ENCODE measurements at regions not wholly inside any gene's neighbourhood (a gene's known extent, or its start where the extent isn't known, plus 50 kb on each side); places are given as distances from the start of the nearest gene placed in this dataset.

- H3F3A ChIP-seq (ENCODE audit: control insufficient read depth, insufficient read depth): no peaks in the 10 kb centered on the region
- H3K36me3 ChIP-seq (ENCODE audit: control insufficient read depth, low read length): no peaks in the 10 kb centered on the region
- no peaks in the 10 kb centered on the region for H3K9me3 ChIP-seq (ENCODE audit: control insufficient read depth, insufficient read depth, low read length)
- no peak overlapping the region for H3K27ac ChIP-seq (ENCODE audit: low read depth, low read length)
- no peak overlapping the region for H3K4me2 ChIP-seq (ENCODE audit: low read length)
- H3K79me2 ChIP-seq (ENCODE audit: control insufficient read depth, low read length): no peaks in the 10 kb centered on the region
- H4K20me1 ChIP-seq (ENCODE audit: control insufficient read depth, insufficient read depth, low read depth, low read length): no peaks in the 10 kb centered on the region
- H3K4me1 ChIP-seq (ENCODE audit: control insufficient read depth, low read length): no peaks in the 10 kb centered on the region
- TF ChIP-seq, protein P1, sequence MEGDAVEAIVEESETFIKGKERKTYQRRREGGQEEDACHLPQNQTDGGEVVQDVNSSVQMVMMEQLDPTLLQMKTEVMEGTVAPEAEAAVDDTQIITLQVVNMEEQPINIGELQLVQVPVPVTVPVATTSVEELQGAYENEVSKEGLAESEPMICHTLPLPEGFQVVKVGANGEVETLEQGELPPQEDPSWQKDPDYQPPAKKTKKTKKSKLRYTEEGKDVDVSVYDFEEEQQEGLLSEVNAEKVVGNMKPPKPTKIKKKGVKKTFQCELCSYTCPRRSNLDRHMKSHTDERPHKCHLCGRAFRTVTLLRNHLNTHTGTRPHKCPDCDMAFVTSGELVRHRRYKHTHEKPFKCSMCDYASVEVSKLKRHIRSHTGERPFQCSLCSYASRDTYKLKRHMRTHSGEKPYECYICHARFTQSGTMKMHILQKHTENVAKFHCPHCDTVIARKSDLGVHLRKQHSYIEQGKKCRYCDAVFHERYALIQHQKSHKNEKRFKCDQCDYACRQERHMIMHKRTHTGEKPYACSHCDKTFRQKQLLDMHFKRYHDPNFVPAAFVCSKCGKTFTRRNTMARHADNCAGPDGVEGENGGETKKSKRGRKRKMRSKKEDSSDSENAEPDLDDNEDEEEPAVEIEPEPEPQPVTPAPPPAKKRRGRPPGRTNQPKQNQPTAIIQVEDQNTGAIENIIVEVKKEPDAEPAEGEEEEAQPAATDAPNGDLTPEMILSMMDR (IDR thresholded peaks at IDR 0.05; ENCODE audit: low read depth, low read length, poor library complexity, severe bottlenecking): no peak
- no peak for TF ChIP-seq EZH2phosphoT487 (IDR thresholded peaks at IDR 0.05; ENCODE audit: borderline replicate concordance, low read length)
- no peak overlapping the region for H3K4me3 ChIP-seq (ENCODE audit: low read length)
- H3K27me3 ChIP-seq (ENCODE audit: control insufficient read depth, low read length): no peaks in the 10 kb centered on the region
- no peaks in the 10 kb centered on the region for H3K9me2 ChIP-seq (replicated peaks; ENCODE audit: control insufficient read depth, low read length)
Observed at GRCh38 chr4:147312376-147313046, 168.4 kb upstream of the EDNRA start.

DNA sequence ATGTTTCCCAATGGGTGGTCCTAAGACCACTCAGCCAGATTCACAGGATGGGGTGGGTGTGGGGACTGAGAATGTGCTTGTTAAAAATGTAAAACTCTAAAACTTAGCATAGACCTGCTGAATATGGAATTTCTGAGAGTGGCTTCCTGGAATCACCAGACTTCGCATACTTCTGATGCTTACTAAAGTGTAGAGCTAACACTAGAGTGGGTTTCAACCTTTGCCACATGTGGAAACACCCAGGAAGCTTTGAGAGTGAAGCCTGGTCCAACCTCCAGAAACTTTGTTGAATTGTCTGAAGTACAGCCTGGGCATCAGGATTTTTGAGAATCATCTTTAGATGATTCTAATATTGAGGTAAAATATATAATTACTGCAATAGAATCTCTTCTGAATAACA, 167.8 kb upstream of the EDNRA start:
- Histone ChIP-seq H3K27ac (ENCODE audit: low read depth, low read length) (no peak overlapping the region), H3K4me3 (ENCODE audit: low read length) (no peak overlapping the region), H3F3A (ENCODE audit: control insufficient read depth, insufficient read depth) (no peaks in the 10 kb centered on the region), H3K79me2 (ENCODE audit: control insufficient read depth, low read length) (no peaks in the 10 kb centered on the region), H3K36me3 (ENCODE audit: control insufficient read depth, low read length) (no peaks in the 10 kb centered on the region), H3K9me3 (ENCODE audit: control insufficient read depth, insufficient read depth, low read length) (no peaks in the 10 kb centered on the region), H3K27me3 (ENCODE audit: control insufficient read depth, low read length) (no peaks in the 10 kb centered on the region), H3K9me2 (replicated peaks; ENCODE audit: control insufficient read depth, low read length) (no peaks in the 10 kb centered on the region), H3K4me1 (ENCODE audit: control insufficient read depth, low read length) (no peaks in the 10 kb centered on the region), H3K4me2 (ENCODE audit: low read length) (no peak overlapping the region), H4K20me1 (ENCODE audit: control insufficient read depth, insufficient read depth, low read depth, low read length) (no peaks in the 10 kb centered on the region)
- TF ChIP-seq, protein P1 (IDR thresholded peaks at IDR 0.05; ENCODE audit: low read depth, low read length, poor library complexity, severe bottlenecking): no peak
- TF ChIP-seq EZH2phosphoT487 (IDR thresholded peaks at IDR 0.05; ENCODE audit: borderline replicate concordance, low read length): no peak

- Histone ChIP-seq H3K4me1 (ENCODE audit: control insufficient read depth, low read length) (no peaks in the 10 kb centered on the region), H3F3A (ENCODE audit: control insufficient read depth, insufficient read depth) (no peaks in the 10 kb centered on the region), H3K27me3 (ENCODE audit: control insufficient read depth, low read length) (no peaks in the 10 kb centered on the region), H3K79me2 (ENCODE audit: control insufficient read depth, low read length) (no peaks in the 10 kb centered on the region), H4K20me1 (ENCODE audit: control insufficient read depth, insufficient read depth, low read depth, low read length) (no peaks in the 10 kb centered on the region), H3K27ac (ENCODE audit: low read depth, low read length) (no peak overlapping the region), H3K9me3 (ENCODE audit: control insufficient read depth, insufficient read depth, low read length) (no peaks in the 10 kb centered on the region), H3K4me3 (ENCODE audit: low read length) (no peak overlapping the region), H3K4me2 (ENCODE audit: low read length) (no peak overlapping the region), H3K36me3 (ENCODE audit: control insufficient read depth, low read length) (no peaks in the 10 kb centered on the region), H3K9me2 (replicated peaks; ENCODE audit: control insufficient read depth, low read length) (no peaks in the 10 kb centered on the region)
- no peak for TF ChIP-seq EZH2phosphoT487 (IDR thresholded peaks at IDR 0.05; ENCODE audit: borderline replicate concordance, low read length)
- TF ChIP-seq, protein P1 (IDR thresholded peaks at IDR 0.05; ENCODE audit: low read depth, low read length, poor library complexity, severe bottlenecking): no peak
Observed at GRCh38 chr4:147318586-147318985, 162.3 kb upstream of the EDNRA start.

Data from DOHH2 (cell line).